Stimulated activated CD4-positive, alpha-beta T cell treated with anti-CD3 and anti-CD28 coated beads, TNF-alpha, amount 100 ng/mL, for 24 hours (primary cell): ENCODE measurements at regions not wholly inside any gene's neighbourhood (a gene's known extent, or its start where the extent isn't known, plus 50 kb on each side); places are given as distances from the start of the nearest gene placed in this dataset.
"Not testable (repeated sequence)": the region's sequence is repeated elsewhere in the genome, so short reads cannot be mapped to it uniquely, and the experiment has no call there.

Experiments used
- DNase-seq, 3 experiments: peaks; one replicate each; pipeline ENCODE4 v3.0.0-alpha.2; 2020; ENCODE audit warnings: low read depth in 3 of 3

GRCh38 chr12:111155521-111155920 is 213.4 kb downstream of the PHETA1 start:
- no peak for DNase-seq

- no peak for DNase-seq
Measured at GRCh38 chr12:111155020-111155419, 213.9 kb downstream of the PHETA1 start.

DNA sequence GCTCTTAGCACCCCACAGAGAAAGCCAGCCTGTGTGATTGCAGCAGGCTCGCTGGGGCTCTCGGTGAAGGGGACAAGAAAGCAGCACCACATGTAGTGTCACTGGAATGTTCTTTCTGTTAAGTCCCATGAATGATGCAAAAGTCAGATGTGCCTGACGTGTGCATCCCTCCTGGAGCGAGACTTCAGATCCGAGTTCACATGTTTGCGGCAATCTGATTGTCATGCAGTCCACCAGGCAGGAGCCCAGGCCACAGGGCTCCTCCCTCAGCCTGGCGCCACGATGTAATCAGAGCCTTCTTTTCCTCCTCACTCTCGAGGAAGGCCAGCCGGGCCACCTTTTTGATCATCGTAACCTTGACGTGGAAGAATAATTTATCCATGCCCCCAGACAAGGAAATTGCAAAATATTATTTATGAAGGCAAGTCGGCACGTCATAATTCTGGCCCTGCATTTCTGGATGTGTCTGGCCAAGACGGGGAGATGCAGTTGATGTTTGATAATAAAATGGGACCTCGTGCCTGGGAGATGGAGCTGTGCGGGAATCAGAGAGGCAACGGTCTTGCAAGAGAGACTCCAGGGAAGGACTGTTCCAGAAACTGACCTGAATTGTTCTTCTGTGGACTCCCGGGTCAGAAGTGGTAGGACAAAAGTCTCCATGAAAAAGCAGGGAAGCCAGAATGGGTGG is 214.6 kb downstream of the PHETA1 start:
- DNase-seq: no peak

DNA sequence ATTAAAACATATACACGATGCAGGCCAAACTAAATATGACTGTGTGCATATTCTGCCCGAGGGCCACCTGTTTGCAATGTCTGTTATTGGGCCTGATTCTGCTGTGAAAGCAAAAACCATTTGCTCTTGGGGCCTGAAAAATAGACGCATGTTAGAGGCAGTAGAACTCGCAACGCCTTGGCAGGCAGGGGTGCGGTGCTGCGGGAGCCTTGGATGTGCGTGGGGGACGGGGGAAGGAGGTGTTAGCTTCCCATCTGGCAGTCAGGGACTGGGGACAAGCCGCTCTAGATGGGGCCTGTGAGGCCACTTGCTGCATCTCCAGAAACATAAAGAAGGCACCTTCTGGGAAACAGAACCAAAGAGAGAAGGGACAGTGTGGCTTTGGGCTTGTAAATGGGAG is 216.3 kb downstream of the PHETA1 start:
- no peak for DNase-seq

- DNase-seq: no peak
Measured at GRCh38 chr12:111150921-111151840, 217.7 kb downstream of the PHETA1 start.

DNA sequence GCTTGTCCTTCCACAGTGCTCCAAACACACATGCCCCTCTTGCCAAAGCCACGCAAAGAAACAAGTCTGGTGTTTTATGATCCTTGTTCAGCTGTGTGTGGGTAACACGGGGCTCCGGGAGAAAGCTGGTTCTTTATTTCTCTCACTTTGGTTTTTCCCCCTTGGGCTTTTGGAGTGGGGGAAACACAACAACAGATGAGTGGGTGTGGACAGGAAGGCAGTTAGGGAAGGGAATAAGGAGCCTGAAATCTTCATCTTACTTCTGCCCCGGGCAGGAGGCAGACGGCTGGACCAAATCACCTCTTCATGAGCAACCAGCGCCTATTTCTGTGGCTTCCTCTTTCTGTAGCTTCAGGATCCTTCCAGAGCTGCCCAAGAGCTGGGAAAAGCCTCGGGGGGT is 218.5 kb downstream of the PHETA1 start:
- DNase-seq: no peak

DNA sequence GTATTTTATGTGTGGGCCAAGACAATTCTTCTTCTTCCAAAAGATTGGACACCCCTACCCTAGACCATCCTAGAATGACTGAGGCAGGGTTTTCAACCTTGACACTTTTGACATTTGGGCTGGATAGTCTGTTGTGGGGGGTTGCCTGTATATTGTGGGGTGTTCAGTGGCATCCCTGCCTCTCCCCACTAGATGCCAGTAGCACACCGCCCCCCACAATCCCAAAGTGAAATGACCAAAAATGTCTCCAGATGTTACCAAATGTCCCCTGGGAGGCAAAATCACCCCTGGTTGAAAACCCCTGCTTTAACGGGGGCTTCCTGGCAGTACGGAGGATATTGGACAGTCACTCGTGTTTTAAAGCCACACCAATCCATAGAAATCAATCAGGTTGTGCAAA is 219.6 kb downstream of the PHETA1 start:
- no peak for DNase-seq

- DNase-seq: no peak
Measured at GRCh38 chr12:111148005-111148404, 220.9 kb downstream of the PHETA1 start.

DNA sequence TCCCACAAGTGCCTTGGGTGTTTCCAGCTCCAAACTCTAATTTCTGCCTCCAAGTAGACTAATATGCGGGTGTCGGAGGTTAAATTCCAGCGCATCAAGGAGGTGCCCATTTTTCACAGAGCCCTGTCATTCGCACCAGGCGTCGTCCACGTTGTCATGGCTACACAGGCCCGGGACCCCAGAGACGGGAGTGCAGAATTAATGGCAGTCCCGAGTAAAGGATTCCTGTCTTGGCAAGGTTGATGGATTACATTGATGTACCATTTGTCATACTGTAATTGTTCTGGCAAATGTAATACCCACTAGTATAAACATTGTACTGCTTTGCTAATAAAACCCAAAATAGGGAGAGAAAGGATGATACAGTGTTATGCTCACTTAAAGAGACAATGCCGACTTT is 222.9 kb upstream of the MYL2 start:
- DNase-seq: no peak

DNA sequence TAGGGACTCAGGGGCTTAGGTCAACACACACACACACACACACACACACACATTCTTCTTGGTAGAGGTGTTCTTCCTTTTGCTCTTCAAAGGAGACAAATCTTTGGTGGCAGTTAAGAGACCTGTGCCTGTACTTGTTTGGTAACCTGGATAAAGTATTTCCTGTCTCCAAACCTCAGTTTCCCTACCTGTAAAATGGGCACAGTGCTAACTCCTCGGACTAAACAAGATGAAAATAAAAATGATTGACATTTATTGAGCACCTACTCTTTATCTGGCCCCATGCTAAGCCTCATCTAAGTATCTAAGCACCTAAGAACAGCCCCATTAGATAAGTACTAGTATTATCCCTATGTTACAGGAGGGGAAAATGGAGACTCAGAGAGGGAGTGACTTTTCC is 220.8 kb upstream of the MYL2 start:
- DNase-seq: no peak

- DNase-seq: no peak
Measured at GRCh38 chr12:111138016-111138415, 217.6 kb upstream of the MYL2 start.

- DNase-seq: no peak
Measured at GRCh38 chr12:111135293-111135832, 215.0 kb upstream of the MYL2 start.

DNA sequence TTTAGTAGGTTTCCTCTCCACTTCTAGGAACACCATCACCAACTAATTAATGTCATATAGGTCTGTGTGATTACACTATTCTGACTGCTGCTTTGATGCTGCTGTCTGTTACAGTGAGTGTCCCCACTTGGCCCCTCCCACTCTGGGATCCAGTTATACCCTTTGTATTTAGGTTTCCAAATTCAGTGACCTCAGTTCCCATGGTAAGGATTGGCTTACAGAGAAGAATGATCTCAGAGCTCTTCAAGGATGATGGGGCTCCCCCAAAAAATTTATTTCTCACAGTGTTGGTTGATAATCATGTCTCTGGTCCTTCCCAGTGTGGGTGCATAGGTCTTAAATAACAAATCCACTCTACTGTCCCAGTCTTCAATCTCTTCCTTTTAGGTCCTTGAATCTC is 210.0 kb upstream of the MYL2 start:
- DNase-seq: no peak

DNA sequence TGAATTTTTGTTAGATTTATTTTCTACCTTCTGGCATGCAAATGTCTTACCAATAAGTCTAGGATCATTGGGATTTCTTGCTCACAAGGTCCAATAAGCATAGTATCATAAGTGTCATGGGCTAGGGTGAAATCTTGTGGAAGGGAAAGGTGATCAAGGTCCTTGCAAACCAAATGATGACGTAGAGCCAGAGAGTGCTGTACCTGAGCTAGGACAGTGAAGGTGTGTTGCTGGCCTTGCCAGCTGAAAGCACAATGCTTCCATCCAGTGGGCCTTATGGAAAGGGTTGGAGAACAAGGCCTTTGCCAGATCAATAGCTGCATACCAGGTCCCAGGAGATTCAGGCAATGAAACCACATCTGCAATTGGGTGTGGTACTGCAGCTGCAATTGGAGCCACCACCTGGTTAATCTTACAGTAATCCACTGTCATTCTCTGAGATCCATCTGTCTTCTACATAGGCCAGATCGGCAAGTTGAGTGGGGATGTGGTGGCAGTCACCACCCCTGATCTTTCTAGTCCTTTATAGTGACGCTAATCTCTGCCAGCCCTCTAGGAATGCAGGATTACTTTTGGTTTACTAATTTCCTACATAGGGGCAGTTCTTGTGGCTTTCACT is 208.9 kb upstream of the MYL2 start:
- DNase-seq: no peak

- no peak for DNase-seq
Measured at GRCh38 chr12:111126331-111126730, 206.0 kb upstream of the MYL2 start.

- DNase-seq: no peak
Measured at GRCh38 chr12:111124183-111124582, 203.8 kb upstream of the MYL2 start.

DNA sequence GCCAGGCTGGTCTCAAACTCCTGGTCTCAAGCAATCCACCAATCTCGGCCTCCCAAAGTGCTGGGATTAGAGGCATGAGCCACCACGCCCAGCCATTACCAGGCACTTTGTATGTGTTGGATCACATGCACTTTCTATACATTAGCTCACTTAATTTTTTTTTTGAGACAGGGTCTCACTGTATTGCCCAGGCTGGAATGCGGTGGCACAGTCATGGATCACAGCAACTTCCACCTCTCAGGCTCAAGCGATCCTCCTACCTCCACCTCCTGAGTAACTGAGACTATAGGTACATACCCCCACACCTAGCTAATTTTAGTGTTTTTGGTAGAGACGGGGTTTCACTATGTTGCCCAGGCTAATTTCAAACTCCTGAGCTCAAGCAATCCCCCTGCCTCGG is 203.0 kb upstream of the MYL2 start:
- no peak for DNase-seq

GRCh38 chr12:111122458-111122878 is 202.1 kb upstream of the MYL2 start:
- no peak for DNase-seq

GRCh38 chr12:111121840-111122239 is 201.5 kb upstream of the MYL2 start:
- DNase-seq: no peak

DNA sequence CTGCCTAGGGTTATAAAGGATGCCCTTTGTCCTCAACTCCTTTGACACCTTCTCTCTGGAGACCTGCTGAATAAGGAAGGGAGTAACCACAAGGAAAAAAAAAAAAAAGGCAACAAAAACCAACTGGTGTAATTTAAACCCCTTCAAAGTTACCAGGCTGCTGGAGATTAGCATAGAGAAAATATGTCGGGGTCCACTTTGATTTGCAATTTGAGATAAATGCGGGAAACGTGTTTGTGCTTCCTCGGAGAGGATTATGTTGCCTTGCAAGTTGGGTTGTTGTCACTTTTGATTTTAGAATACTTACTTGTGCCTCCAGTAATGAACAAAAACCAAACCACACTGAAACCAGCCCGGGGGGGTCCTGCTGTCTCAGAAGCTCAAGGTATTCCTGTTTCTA is 200.2 kb upstream of the MYL2 start:
- no peak for DNase-seq

- DNase-seq: no peak
Measured at GRCh38 chr12:111117017-111117416, 196.6 kb upstream of the MYL2 start.

DNA sequence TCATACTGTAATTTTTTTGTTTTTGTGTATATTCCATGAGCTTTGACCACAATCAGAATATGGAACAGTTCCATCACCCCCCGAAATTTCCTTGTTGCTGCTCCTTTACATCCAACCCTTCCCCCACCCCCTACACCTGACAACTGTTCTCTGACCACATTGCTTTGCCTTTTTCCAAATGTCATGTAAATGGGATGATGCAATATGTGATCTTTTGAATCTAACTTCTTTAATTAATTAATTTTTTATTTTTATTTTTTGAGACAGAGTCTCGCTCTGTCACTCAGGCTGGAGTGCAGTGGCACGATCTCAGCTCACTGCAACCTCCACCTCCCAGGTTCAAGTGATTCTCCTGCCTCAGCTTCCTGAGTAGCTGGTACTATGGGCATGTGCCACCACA is 192.9 kb upstream of the MYL2 start:
- not testable (repeated sequence) for DNase-seq
